ENCODE measurements at regions not wholly inside any gene's neighbourhood (a gene's known extent, or its start where the extent isn't known, plus 50 kb on each side); places are given as distances from the start of the nearest gene placed in this dataset.
"Not testable (repeated sequence)": the region's sequence is repeated elsewhere in the genome, so short reads cannot be mapped to it uniquely, and the experiment has no call there.

GRCh38 chr2:179385756-179386155, 121.1 kb upstream of the SESTD1 start:
- not testable (repeated sequence) for H3K4me3 ChIP-seq (replicated peaks in 1 of 2; ENCODE audit: low read depth in 2 of 2, low read length in 2 of 2); DNase-seq (ENCODE audit: low read depth in 2 of 2)

DNA sequence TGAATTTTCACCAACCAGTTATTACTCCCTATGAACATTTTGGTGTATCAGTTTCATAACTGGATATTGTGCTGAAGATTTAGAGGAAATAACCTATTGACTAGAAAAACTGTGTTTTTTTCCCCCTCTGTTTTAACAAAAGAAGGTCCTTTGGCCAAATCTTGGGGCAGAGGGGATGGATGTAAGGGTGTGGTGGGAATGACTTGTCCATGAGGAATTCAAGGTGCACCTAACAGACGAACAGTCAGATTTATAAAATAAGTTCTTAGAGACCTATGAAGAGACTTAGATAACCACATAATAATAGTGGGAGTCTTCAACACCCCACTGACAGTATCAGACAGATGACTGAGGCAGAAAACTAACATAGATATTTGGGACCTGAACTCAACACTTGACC, 119.3 kb upstream of the SESTD1 start:
- H3K4me3 ChIP-seq (replicated peaks in 1 of 2; ENCODE audit: low read depth in 2 of 2, low read length in 2 of 2), result no peak overlapping the region
- DNase-seq (ENCODE audit: low read depth in 2 of 2), result no peak
- TF ChIP-seq CTCF (IDR thresholded peaks at IDR 0.05; ENCODE audit: low read depth, low read length), result no peak

GRCh38 chr2:179377296-179377695, 112.7 kb upstream of the SESTD1 start:
- TF ChIP-seq CTCF (IDR thresholded peaks at IDR 0.05; ENCODE audit: low read depth, low read length), result no peak
- peak in 1 of 2 donors; percentile 43 for DNase-seq (ENCODE audit: low read depth in 2 of 2)
- no peak overlapping the region for H3K4me3 ChIP-seq (replicated peaks in 1 of 2; ENCODE audit: low read depth in 2 of 2, low read length in 2 of 2)

GRCh38 chr2:179376881-179377280, 112.2 kb upstream of the SESTD1 start:
- no peak for TF ChIP-seq CTCF (IDR thresholded peaks at IDR 0.05; ENCODE audit: low read depth, low read length)
- DNase-seq (ENCODE audit: low read depth in 2 of 2), result peak in 1 of 2 donors; percentile 21

DNA sequence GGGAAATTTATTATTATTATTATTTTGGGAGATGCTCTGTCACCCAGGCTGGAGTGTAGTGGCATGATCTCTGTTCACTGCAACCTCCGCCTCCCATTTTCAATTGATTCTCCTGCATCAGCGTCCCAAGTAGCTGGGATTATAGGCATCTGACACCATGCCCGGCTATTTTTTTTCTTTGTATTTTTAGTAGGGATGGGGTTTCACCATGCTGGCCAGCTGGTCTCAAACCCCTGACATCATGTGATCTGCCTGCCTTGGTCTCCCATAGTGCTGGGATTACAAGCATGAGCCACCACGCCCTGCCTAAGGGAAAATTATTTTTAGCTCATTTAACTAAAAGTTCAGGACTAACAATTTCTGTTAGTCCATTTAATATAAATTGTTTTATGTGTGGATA, 109.2 kb upstream of the SESTD1 start:
- DNase-seq (ENCODE audit: low read depth in 2 of 2), result no peak
- no peak for TF ChIP-seq CTCF (IDR thresholded peaks at IDR 0.05; ENCODE audit: low read depth, low read length)
- H3K4me3 ChIP-seq (replicated peaks in 1 of 2; ENCODE audit: low read depth in 2 of 2, low read length in 2 of 2), result no peak overlapping the region

More at GRCh38 chr2:179376881-179377280, 112.2 kb upstream of the SESTD1 start:
- no peak overlapping the region for H3K4me3 ChIP-seq (replicated peaks in 1 of 2; ENCODE audit: low read depth in 2 of 2, low read length in 2 of 2)

DNA sequence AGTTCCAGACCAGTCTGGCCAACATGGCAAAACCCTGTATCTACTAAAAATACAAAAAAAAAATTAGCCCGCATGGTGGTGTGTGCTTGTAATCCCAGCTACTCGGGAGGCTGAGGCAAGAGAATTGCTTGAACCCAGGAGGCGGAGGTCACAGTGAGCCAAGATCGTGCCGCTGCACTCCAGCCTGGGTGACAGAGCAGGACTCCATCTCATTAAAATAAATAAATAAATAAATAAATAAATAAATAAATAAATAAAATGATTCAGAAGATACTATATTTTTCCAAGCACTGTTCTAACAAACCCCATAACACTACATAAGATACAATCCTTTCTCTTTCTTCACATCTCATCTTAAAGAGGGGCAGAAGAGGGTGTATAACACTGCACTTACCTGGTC, 100.9 kb upstream of the SESTD1 start:
- not testable (repeated sequence) for H3K4me3 ChIP-seq (replicated peaks in 1 of 2; ENCODE audit: low read depth in 2 of 2, low read length in 2 of 2); DNase-seq (ENCODE audit: low read depth in 2 of 2)

- H3K4me3 ChIP-seq (replicated peaks in 1 of 2; ENCODE audit: low read depth in 2 of 2, low read length in 2 of 2), result no peak overlapping the region
- no peak for TF ChIP-seq CTCF (IDR thresholded peaks at IDR 0.05; ENCODE audit: low read depth, low read length)
- DNase-seq (ENCODE audit: low read depth in 2 of 2), result peak; percentile 29 to 49
These were observed 91.2 kb upstream of the SESTD1 start for GRCh38 chr2:179355881-179356280.

GRCh38 chr2:179354739-179355537, 90.3 kb upstream of the SESTD1 start:
- DNase-seq (ENCODE audit: low read depth in 2 of 2), result peak; percentile 20 to 45
- H3K4me3 ChIP-seq (replicated peaks in 1 of 2; ENCODE audit: low read depth in 2 of 2, low read length in 2 of 2), result no peak overlapping the region
- TF ChIP-seq CTCF (IDR thresholded peaks at IDR 0.05; ENCODE audit: low read depth, low read length), result peak; percentile 33
